HUES6 (cell line): ENCODE measurements at regions not wholly inside any gene's neighbourhood (a gene's known extent, or its start where the extent isn't known, plus 50 kb on each side); places are given as distances from the start of the nearest gene placed in this dataset.

Experiments used
- H3K27ac ChIP-seq: 2 replicates; pipeline ENCODE4 v1.7.0; 2013; ENCODE audit warnings: low read depth, mild to moderate bottlenecking, low read length, inconsistent platforms
- H3K27me3 ChIP-seq: 2 replicates; pipeline ENCODE4 v1.6.1; 2013; ENCODE audit warnings: low read length; ENCODE audit not compliant: control insufficient read depth, insufficient read depth
- H3K36me3 ChIP-seq: 2 replicates; pipeline ENCODE4 v1.6.1; 2013; ENCODE audit warnings: low read length; ENCODE audit not compliant: control insufficient read depth, insufficient read depth
- H3K4me1 ChIP-seq: 2 replicates; pipeline ENCODE4 v1.6.1; 2013; ENCODE audit warnings: low read length; ENCODE audit not compliant: control insufficient read depth, insufficient read depth
- H3K4me3 ChIP-seq: 2 replicates; pipeline ENCODE4 v1.5.1; 2013; ENCODE audit warnings: low read depth, low read length
- H3K9ac ChIP-seq: one replicate; pipeline ENCODE4 v1.6.1; 2013; ENCODE audit warnings: mild to moderate bottlenecking, low read length
- H3K9me3 ChIP-seq: 2 replicates; pipeline ENCODE4 v1.6.1; 2013; ENCODE audit warnings: low read depth, low read length; ENCODE audit not compliant: control insufficient read depth, insufficient read depth

DNA sequence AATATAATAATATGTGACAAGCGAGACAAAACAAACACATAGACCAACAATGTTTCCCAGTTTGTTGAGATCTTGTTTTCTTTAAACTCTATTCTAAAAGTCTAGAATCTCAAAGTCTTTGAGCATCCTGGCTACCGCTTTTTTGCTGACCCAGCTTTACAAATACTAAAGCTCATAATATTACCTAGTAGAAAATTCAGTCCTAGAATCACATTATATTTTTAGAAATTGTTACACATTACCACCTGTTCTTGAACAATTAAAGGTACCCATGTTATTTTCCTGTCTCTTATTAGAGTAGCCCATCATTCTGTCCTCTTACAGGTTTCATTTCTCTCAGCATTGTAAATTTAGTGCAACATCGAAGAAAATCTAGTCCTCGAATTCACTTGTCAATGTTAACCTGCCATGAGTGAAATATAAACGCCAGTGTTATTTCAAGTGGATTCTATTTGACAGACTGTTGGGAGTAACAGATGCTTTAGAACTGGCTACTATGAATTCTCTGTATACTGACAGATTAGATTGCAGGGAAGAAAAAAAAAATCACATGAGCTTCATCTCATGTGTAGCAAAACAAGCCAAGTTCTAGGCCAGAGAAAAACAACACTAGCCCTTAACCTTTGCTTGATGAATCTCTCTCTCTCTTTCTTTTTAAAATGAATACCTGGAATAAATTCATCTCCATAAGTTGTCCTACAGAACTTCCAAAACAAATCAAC lies 851.2 kb upstream of the ADAMTS5 start:
- no peak overlapping the region for H3K4me3 ChIP-seq

DNA sequence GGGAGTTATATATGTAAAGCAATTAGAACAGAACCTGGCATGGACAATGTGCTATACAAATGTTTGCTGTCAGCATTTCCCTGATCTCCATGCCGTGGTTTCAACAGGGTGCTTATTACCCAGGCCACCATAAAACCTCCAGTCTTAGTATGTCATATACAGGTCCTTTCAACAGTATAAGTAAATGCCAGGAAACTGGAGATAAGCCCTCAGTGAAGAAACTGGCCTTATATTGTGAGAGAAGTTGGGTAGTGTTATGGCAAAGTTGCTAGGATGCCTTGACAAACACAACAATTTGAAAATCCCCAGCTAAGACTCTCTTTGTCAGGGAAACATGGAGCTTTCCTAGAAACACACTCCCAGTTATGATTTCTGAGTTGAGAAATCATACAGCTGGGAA lies 850.2 kb upstream of the ADAMTS5 start:
- H3K9me3 ChIP-seq: no peaks in the 10 kb centered on the region
- no peak overlapping the region for H3K4me3 ChIP-seq
- H3K4me1 ChIP-seq: no peaks in the 10 kb centered on the region
- H3K9ac ChIP-seq: no peak overlapping the region
- no peaks in the 10 kb centered on the region for H3K27me3 ChIP-seq
- H3K27ac ChIP-seq: no peak overlapping the region
- no peaks in the 10 kb centered on the region for H3K36me3 ChIP-seq

More for the DNA sequence above, 851.2 kb upstream of the ADAMTS5 start:
- Histone ChIP-seq H3K36me3 (no peaks in the 10 kb centered on the region), H3K27me3 (no peaks in the 10 kb centered on the region), H3K9ac (no peak overlapping the region), H3K9me3 (no peaks in the 10 kb centered on the region), H3K27ac (no peak overlapping the region), H3K4me1 (no peaks in the 10 kb centered on the region)

DNA sequence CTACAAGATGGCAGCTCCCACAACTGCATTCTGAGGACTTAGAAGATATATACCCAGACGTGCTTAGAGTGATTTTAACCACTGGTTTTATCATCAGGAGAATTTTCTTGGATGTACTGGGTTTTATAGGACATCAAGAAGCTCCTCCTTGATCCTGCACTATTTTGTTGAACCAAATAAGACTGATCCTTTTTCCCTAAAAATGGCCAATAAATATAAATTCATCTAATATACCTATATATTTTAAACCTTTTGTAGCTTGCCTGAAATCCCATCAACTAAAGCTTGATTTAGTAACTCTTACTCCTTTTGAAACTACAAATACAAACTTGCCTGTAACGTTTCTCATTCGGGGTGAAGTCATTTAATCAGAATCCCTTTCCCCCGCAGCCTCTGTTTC lies 849.4 kb upstream of the ADAMTS5 start:
- no peaks in the 10 kb centered on the region for H3K27me3 ChIP-seq
- H3K9ac ChIP-seq: no peak overlapping the region
- no peak overlapping the region for H3K27ac ChIP-seq
- H3K9me3 ChIP-seq: no peaks in the 10 kb centered on the region
- no peak overlapping the region for H3K4me3 ChIP-seq
- no peaks in the 10 kb centered on the region for H3K36me3 ChIP-seq
- H3K4me1 ChIP-seq: no peaks in the 10 kb centered on the region

DNA sequence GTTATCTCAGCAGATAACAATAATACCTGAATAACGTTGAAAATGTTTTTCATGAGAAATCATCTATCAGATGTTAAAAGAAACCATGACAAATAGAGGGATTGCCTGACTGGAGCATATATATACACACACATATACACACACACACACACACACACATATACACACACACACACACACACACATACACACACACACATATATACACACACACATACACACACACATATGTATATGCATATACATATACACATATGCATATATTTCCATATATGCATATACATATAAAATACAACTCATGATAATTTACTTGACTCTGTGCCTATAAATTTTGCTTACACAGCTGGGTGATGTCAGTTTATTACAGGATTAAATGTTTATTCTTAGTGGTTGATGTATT lies 847.3 kb upstream of the ADAMTS5 start:
- no peaks in the 10 kb centered on the region for H3K4me1 ChIP-seq

DNA sequence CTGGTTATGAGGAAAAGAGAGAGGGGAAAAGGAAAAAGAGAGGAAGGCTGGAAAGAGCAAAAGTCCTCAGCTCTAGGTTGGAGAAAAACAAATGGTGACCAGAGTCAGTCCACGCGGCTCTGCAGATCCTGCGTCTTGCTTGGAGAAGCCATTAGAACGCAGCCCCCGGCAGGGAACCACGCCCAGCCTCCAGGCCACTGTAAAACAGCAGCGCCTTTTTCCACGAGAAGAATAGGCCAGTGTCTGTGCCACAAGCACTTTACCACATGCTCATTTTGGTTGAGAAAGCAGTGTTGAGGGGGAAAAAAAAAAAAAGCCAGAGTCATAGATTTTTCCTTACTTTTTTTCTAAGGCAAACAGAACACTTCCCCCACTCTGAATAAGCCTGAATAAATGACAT lies 846.9 kb upstream of the ADAMTS5 start:
- no peaks in the 10 kb centered on the region for H3K36me3 ChIP-seq
- H3K27me3 ChIP-seq: no peaks in the 10 kb centered on the region
- no peak overlapping the region for H3K4me3 ChIP-seq
- H3K27ac ChIP-seq: no peak overlapping the region
- no peak overlapping the region for H3K9ac ChIP-seq
- H3K9me3 ChIP-seq: no peaks in the 10 kb centered on the region
- no peaks in the 10 kb centered on the region for H3K4me1 ChIP-seq

More for the DNA sequence above, 847.3 kb upstream of the ADAMTS5 start:
- Histone ChIP-seq H3K36me3 (no peaks in the 10 kb centered on the region), H3K9me3 (no peaks in the 10 kb centered on the region), H3K9ac (no peak overlapping the region), H3K27ac (no peak overlapping the region), H3K4me3 (no peak overlapping the region), H3K27me3 (no peaks in the 10 kb centered on the region)

DNA sequence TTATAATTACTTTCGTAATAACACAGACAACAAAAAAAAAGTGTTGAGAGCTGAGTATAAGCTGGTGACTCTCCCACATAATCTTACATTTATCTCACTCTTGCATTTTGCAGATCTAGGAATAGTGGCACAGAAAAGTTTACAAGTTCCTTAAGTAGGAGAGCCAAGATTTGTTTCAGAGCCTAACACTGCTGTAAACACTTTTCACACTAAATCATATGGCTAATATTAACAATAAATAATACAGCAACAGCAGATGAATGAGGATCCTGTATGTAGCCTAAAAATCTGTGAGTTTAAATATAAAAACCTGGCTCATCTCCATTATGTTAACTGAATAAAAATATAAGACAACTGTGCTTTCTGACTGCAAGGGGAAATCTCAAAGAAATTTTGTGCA lies 846.5 kb upstream of the ADAMTS5 start:
- no peaks in the 10 kb centered on the region for H3K9me3 ChIP-seq
- no peaks in the 10 kb centered on the region for H3K27me3 ChIP-seq
- no peak overlapping the region for H3K4me3 ChIP-seq
- no peaks in the 10 kb centered on the region for H3K36me3 ChIP-seq
- no peak overlapping the region for H3K9ac ChIP-seq
- no peak overlapping the region for H3K27ac ChIP-seq
- no peaks in the 10 kb centered on the region for H3K4me1 ChIP-seq

DNA sequence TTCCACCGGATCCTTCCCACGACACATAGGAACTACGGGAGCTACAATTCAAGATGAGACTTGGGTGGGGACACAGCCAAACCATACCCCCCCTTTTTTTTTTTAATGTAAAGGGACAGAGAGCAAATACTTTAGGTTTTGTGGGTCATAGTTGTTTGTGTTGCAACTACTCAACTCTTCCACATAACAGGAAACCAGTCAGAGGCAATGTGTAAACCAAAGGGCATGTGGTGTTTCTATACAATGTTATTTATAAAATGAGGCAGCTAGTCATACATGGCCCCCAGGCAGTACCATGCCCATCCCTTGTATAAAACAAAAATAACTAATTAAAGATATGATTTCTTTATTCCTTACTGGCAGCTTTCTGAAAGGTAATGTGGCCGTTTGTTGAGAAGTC lies 845.4 kb upstream of the ADAMTS5 start:
- no peak overlapping the region for H3K4me3 ChIP-seq

DNA sequence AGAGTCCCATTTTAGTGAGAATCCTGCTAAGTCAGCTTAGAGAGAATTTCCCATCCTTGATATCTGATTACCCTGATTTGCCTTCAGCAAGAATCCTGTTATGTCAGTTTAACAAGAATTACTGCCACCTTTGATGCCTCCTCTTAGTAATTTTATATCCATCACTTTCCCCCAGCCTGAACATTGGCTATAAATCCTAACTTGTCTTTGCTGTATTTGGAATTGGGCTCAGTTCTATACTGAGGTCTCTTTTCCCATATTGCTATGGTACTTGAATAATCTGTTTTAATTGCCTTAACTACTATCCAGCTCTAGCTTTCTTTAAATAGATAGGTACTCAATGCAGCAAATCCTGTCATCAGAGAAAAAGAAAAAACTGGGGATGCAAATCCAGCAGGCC lies 842.0 kb upstream of the ADAMTS5 start:
- Histone ChIP-seq H3K9ac (no peak overlapping the region), H3K9me3 (no peaks in the 10 kb centered on the region), H3K27ac (no peak overlapping the region), H3K4me3 (no peak overlapping the region), H3K27me3 (no peaks in the 10 kb centered on the region), H3K36me3 (no peaks in the 10 kb centered on the region), H3K4me1 (no peaks in the 10 kb centered on the region)

More for the DNA sequence above, 845.4 kb upstream of the ADAMTS5 start:
- Histone ChIP-seq H3K27me3 (no peaks in the 10 kb centered on the region), H3K9me3 (no peaks in the 10 kb centered on the region), H3K27ac (no peak overlapping the region), H3K36me3 (no peaks in the 10 kb centered on the region), H3K9ac (no peak overlapping the region), H3K4me1 (no peaks in the 10 kb centered on the region)

DNA sequence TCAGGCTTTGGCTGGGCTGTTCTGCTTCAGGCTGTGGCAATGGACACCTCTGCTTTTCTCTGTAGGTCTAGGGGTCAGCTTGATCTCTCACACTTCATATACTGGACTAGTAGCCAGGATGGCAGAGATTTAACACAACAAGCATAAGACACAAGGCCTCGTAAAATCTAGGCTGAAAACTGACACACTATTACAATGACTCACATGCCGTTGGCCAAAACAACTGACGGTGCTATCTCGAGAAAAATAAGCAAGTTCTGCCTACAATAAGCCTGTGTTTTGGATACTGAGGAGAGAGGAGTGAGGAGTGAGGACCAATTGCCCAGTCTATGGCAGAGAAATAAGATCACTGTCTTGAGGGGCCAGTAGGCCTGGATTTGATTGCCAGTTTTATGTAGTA lies 840.7 kb upstream of the ADAMTS5 start:
- no peak overlapping the region for H3K4me3 ChIP-seq
- H3K9me3 ChIP-seq: no peaks in the 10 kb centered on the region
- H3K4me1 ChIP-seq: no peaks in the 10 kb centered on the region
- no peak overlapping the region for H3K27ac ChIP-seq
- H3K36me3 ChIP-seq: no peaks in the 10 kb centered on the region
- H3K27me3 ChIP-seq: no peaks in the 10 kb centered on the region
- no peak overlapping the region for H3K9ac ChIP-seq

DNA sequence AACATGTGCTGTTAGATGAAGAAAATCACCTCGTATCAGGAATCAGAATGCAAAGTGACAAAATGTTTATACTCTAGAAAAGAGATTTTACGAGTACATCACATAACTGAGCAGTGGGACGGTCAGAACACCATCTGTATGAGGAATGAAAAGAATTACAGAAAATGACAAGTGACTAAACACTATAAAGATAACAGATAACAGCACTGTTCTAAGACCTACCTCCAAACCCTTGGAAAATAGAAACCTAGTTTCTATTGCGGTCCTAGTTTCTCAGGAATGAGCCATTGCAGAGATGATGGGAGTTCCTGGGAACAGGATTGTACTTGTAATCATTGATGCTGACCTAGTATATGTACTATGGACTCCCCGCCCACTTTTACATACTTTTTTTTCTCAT lies 839.4 kb upstream of the ADAMTS5 start:
- no peaks in the 10 kb centered on the region for H3K9me3 ChIP-seq
- no peaks in the 10 kb centered on the region for H3K27me3 ChIP-seq
- H3K9ac ChIP-seq: no peak overlapping the region
- H3K36me3 ChIP-seq: no peaks in the 10 kb centered on the region
- H3K4me3 ChIP-seq: no peak overlapping the region
- no peak overlapping the region for H3K27ac ChIP-seq
- H3K4me1 ChIP-seq: no peaks in the 10 kb centered on the region

DNA sequence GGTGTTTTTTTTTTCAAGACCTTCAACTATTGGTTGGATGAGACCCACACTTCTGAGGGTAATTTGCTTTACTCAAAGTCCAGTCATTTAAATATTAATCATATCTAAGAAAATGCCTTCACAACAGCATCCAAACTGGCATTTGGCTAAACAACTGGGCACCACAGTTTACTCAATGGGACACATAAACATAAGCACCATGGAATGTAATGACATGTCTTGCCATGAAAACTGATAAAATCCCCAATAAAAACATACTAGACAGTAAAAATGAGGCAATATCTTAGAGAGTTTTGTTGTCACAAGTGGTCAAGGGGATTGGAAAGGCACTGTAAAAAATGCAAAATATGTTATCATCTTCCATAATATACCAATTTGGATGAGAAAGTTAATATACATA lies 838.8 kb upstream of the ADAMTS5 start:
- no peak overlapping the region for H3K9ac ChIP-seq
- no peaks in the 10 kb centered on the region for H3K36me3 ChIP-seq
- no peak overlapping the region for H3K4me3 ChIP-seq
- no peaks in the 10 kb centered on the region for H3K4me1 ChIP-seq
- H3K27me3 ChIP-seq: no peaks in the 10 kb centered on the region
- no peak overlapping the region for H3K27ac ChIP-seq
- H3K9me3 ChIP-seq: no peaks in the 10 kb centered on the region

DNA sequence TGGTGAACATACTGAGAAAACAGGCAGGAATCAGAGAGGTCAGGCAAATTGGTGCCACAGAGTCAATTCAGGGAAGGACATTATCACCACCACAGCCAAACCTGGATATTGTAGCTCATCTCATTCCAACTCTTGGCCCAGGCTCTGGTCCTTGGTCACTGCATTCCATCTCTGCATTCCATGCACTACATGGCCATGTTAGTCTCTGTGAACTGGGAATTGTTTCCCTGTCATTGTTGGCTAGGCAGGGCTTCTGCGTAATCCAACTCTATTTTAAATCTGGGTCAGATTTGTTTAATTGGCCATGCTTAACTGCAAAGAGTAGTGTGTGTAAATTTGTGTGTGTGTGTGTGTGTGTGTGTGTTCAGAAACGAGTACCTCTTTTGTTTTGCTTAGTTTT lies 837.6 kb upstream of the ADAMTS5 start:
- H3K9ac ChIP-seq: no peak overlapping the region
- no peak overlapping the region for H3K4me3 ChIP-seq
- no peak overlapping the region for H3K27ac ChIP-seq

More for the DNA sequence above, 837.6 kb upstream of the ADAMTS5 start:
- no peaks in the 10 kb centered on the region for H3K9me3 ChIP-seq
- no peaks in the 10 kb centered on the region for H3K4me1 ChIP-seq
- H3K27me3 ChIP-seq: no peaks in the 10 kb centered on the region
- no peaks in the 10 kb centered on the region for H3K36me3 ChIP-seq
